ENCODE measurements at regions not wholly inside any gene's neighbourhood (a gene's known extent, or its start where the extent isn't known, plus 50 kb on each side); places are given as distances from the start of the nearest gene placed in this dataset.

DNA sequence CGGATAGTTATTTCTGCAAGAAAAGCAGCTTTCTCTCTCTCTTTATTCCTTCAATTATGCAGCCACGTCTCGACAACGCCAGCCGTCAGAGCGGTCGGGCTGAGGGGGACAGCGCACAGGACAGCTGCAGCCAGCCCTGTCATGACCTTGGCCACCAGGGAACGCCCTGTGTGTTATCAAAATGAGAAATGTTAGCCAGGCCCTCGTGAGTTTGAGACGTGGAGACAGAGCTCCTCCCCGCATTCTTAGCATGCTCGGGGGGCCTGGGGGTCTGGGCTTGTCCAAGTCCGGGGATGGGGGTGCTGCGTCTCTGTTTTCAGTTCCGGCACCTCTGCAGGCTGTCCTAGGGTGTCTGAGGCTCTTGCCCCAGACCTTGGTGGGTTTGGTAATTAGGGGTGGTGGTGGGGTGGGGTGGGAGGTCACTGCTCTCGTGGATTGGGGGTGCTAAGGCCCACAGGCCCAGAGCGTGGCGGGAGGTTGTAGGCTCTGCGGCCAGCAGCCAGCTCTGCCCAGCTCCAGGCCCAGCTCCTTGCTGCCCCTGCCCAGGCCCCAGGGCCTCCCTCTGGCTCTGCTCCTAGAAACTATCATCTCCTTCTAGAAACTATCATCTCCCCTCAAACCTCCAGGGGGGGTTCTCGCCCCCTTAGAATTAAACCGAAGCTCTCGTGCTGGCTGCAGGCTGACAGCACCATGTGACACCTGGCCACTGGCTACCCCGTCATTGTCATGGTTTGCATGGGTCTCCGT is 54.3 kb upstream of the GATA5 start:
- no peak overlapping the region for H3K4me3 ChIP-seq (ENCODE audit: insufficient read depth, low read depth, low read length)
- no peaks in the 10 kb centered on the region for H3K9me3 ChIP-seq (ENCODE audit: control insufficient read depth, insufficient read depth, low read length)
- H2BK15ac ChIP-seq (ENCODE audit: low read depth, low read length), result no peak overlapping the region
- H3K79me1 ChIP-seq (ENCODE audit: low read depth in 1 of 2, low read length in 2 of 2), result no peaks in the 10 kb centered on the region
- no peak overlapping the region for H4K5ac ChIP-seq (ENCODE audit: low read depth, low read length)
- no peak for ATAC-seq (ENCODE audit: low read depth)
- no peak overlapping the region for H3K23ac ChIP-seq (ENCODE audit: low read depth, low read length)
- H3K4ac ChIP-seq (ENCODE audit: low read depth, low read length), result no peak overlapping the region
- H3K9me1 ChIP-seq (ENCODE audit: insufficient read depth, low read length), result no peaks in the 10 kb centered on the region
- H2AFZ ChIP-seq (replicated peaks; ENCODE audit: low read length, poor library complexity), result no peak overlapping the region
- H3K14ac ChIP-seq (replicated peaks; ENCODE audit: low read depth, low read length), result no peak overlapping the region
- H3K27me3 ChIP-seq (ENCODE audit: control insufficient read depth, insufficient read depth, low read length), result peaks cover 69% of the 10 kb centered on the region
- ChIA-PET CTCF (no interaction called here), POLR2A (ENCODE audit: unreplicated experiment) (no interaction called here)
- H4K91ac ChIP-seq (ENCODE audit: insufficient read depth, low read depth, low read length), result no peak overlapping the region
- H2AK5ac ChIP-seq (ENCODE audit: low read depth, low read length), result no peak overlapping the region
- no peaks in the 10 kb centered on the region for H3K36me3 ChIP-seq (ENCODE audit: control insufficient read depth, insufficient read depth, low read length)
- no peak for TF ChIP-seq RCOR1 (IDR thresholded peaks at IDR 0.05; ENCODE audit: insufficient replicate concordance, low read length)
- no peak for TF ChIP-seq MXI1 (IDR thresholded peaks at IDR 0.05; ENCODE audit: borderline replicate concordance, low read depth, low read length)
- no peak for TF ChIP-seq CHD1 (IDR thresholded peaks at IDR 0.05; ENCODE audit: low read depth, low read length)
- no peak for TF ChIP-seq RFX5 (IDR thresholded peaks at IDR 0.05; ENCODE audit: low read depth, low read length)
- no peak for TF ChIP-seq MAZ (IDR thresholded peaks at IDR 0.05; ENCODE audit: borderline replicate concordance, low read depth, low read length)
- no peak for TF ChIP-seq MAFK (IDR thresholded peaks at IDR 0.05; ENCODE audit: low read depth, low read length)
- TF ChIP-seq CEBPB (IDR thresholded peaks at IDR 0.05; ENCODE audit: low read depth, low read length), result no peak
- no peak for TF ChIP-seq NFE2L2 (IDR thresholded peaks at IDR 0.05; ENCODE audit: low read depth, low read length)
- TF ChIP-seq BHLHE40 (IDR thresholded peaks at IDR 0.05; ENCODE audit: low read depth, low read length), result no peak
- TF ChIP-seq, protein P1, sequence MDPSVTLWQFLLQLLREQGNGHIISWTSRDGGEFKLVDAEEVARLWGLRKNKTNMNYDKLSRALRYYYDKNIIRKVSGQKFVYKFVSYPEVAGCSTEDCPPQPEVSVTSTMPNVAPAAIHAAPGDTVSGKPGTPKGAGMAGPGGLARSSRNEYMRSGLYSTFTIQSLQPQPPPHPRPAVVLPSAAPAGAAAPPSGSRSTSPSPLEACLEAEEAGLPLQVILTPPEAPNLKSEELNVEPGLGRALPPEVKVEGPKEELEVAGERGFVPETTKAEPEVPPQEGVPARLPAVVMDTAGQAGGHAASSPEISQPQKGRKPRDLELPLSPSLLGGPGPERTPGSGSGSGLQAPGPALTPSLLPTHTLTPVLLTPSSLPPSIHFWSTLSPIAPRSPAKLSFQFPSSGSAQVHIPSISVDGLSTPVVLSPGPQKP (IDR thresholded peaks at IDR 0.05; ENCODE audit: borderline replicate concordance, low read depth, low read length), result no peak
- TF ChIP-seq FOS (IDR thresholded peaks at IDR 0.05; ENCODE audit: low read depth, low read length), result no peak
- no peaks in the 10 kb centered on the region; the same call in 1 of the 2 replicates for H4K20me1 ChIP-seq (ENCODE audit: insufficient read depth, low read length)
- no peak overlapping the region for H2BK20ac ChIP-seq (ENCODE audit: low read depth, low read length)
- H2BK5ac ChIP-seq (ENCODE audit: low read depth, low read length, poor library complexity, severe bottlenecking), result no peak overlapping the region
- dilution Hi-C loops (cut with HindIII; ENCODE audit: low sequenced_read_pairs, unreplicated experiment) (no loop called here), in situ Hi-C loops (cut with MboI; ENCODE audit: low sequenced_read_pairs) (no loop called here), intact Hi-C loops (cut with micrococcal nuclease) (no loop called here)
- BruUV-seq (replicated peaks), result no TSS peak
- H3K56ac ChIP-seq (ENCODE audit: extremely low read depth, insufficient read depth, low read length), result no peak overlapping the region
- WGBS, 2 experiments (ENCODE audit: extremely low coverage in 2 of 2, insufficient read length in 1 of 2), result 10% methylated on average over 4 of the region's 25 CpGs; no CpG with 5 or more reads in 1 of the 2 experiments
- H3K9ac ChIP-seq (ENCODE audit: low read depth, low read length), result no peak overlapping the region
- no peak overlapping the region for H3K18ac ChIP-seq (ENCODE audit: low read depth, low read length)
- no peak overlapping the region for H2AK9ac ChIP-seq (replicated peaks; ENCODE audit: low read depth, low read length, poor library complexity)
- no peak for DNase-seq
- no peaks in the 10 kb centered on the region for H3K4me1 ChIP-seq (ENCODE audit: control insufficient read depth, insufficient read depth, low read length)
- H3K4me2 ChIP-seq (ENCODE audit: low read depth, low read length), result no peak overlapping the region
- H4K8ac ChIP-seq (ENCODE audit: low read depth in 2 of 2, low read length in 2 of 2), result no peak overlapping the region
- H2BK120ac ChIP-seq (ENCODE audit: low read depth, low read length), result no peak overlapping the region
- no peak overlapping the region for H3K27ac ChIP-seq (ENCODE audit: insufficient read depth, low read length)

Measured in IMR-90 (cell line).